SK-N-SH treated with all-trans-retinoic acid at 6 μM for 48 hours (cell line): ENCODE measurements at regions not wholly inside any gene's neighbourhood (a gene's known extent, or its start where the extent isn't known, plus 50 kb on each side); places are given as distances from the start of the nearest gene placed in this dataset.
"Not testable (repeated sequence)": the region's sequence is repeated elsewhere in the genome, so short reads cannot be mapped to it uniquely, and the experiment has no call there.

Experiments
- ATAC-seq: fragments of 200-7000 bp; cut with Tn5 transposase; 3 replicates; pipeline ENCODE4 v1.9.1; 2020; ENCODE audit warnings: mild to moderate bottlenecking, moderate library complexity
- BACH2 ChIP-seq: fragments of 250-450 bp; sonication (Bioruptor Pico); IDR thresholded peaks from 2 replicates; pipeline ENCODE4 v1.9.0; 2021; ENCODE audit warnings: mild to moderate bottlenecking, borderline replicate concordance
- ESRRG ChIP-seq: fragments of 250-450 bp; sonication (Bioruptor Pico); IDR thresholded peaks from 2 replicates; pipeline ENCODE4 v1.6.1; 2021; ENCODE audit warnings: mild to moderate bottlenecking
- GLIS3 ChIP-seq: fragments of 250-450 bp; sonication (Bioruptor Pico); IDR thresholded peaks from 2 replicates; pipeline ENCODE4 v1.5.0; 2020; ENCODE audit warnings: mild to moderate bottlenecking, moderate library complexity
- ISL1 ChIP-seq: fragments of 250-450 bp; sonication (Bioruptor Pico); IDR thresholded peaks from 2 replicates; pipeline ENCODE4 v2.1.2; 2022; ENCODE audit warnings: mild to moderate bottlenecking, moderate library complexity
- OSR1 ChIP-seq: fragments of 250-450 bp; sonication (Bioruptor Pico); IDR thresholded peaks from 2 replicates; pipeline ENCODE4 v1.8.0; 2022; ENCODE audit warnings: moderate library complexity, mild to moderate bottlenecking, inconsistent platforms
- PATZ1 ChIP-seq: fragments of 250-450 bp; sonication (Bioruptor Pico); IDR thresholded peaks from 2 replicates; pipeline ENCODE4 v1.8.0; 2020; ENCODE audit warnings: mild to moderate bottlenecking, moderate library complexity, borderline replicate concordance
- POU6F1 ChIP-seq: fragments of 250-450 bp; sonication (Bioruptor Pico); IDR thresholded peaks from 2 replicates; pipeline ENCODE4 v1.8.0; 2021; ENCODE audit warnings: low read depth, mild to moderate bottlenecking, moderate library complexity, borderline replicate concordance
- PPARA ChIP-seq: fragments of 250-450 bp; sonication (Bioruptor Pico); IDR thresholded peaks from 2 replicates; pipeline ENCODE4 v1.5.0; 2020; ENCODE audit warnings: mild to moderate bottlenecking, borderline replicate concordance
- RARB ChIP-seq: fragments of 250-450 bp; sonication (Bioruptor Pico); IDR thresholded peaks from 2 replicates; pipeline ENCODE4 v1.8.0; 2021; ENCODE audit warnings: mild to moderate bottlenecking, moderate library complexity
- TCF4 ChIP-seq: fragments of 250-450 bp; sonication (Bioruptor Pico); IDR thresholded peaks from 2 replicates; pipeline ENCODE4 v1.8.0; 2021; ENCODE audit warnings: mild to moderate bottlenecking, moderate library complexity, borderline replicate concordance
- TOX ChIP-seq: fragments of 250-450 bp; sonication (Bioruptor Pico); IDR thresholded peaks from 2 replicates; pipeline ENCODE4 v1.8.0; 2021; ENCODE audit warnings: mild to moderate bottlenecking, moderate library complexity, borderline replicate concordance
- ZC3H10 ChIP-seq: fragments of 250-450 bp; sonication (Bioruptor Pico); IDR thresholded peaks from 2 replicates; pipeline ENCODE4 v1.5.1; 2021; ENCODE audit warnings: mild to moderate bottlenecking, moderate library complexity
- ZFP3 ChIP-seq: fragments of 250-450 bp; sonication (Bioruptor Pico); IDR thresholded peaks from 2 replicates; pipeline ENCODE4 v1.5.0; 2020; ENCODE audit warnings: mild to moderate bottlenecking, moderate library complexity
- ZFP30 ChIP-seq: fragments of 450-650 bp; formaldehyde crosslinking; IDR thresholded peaks from 2 replicates; pipeline ENCODE4 v1.5.0; 2022; ENCODE audit warnings: mild to moderate bottlenecking, moderate library complexity
- ZNF565 ChIP-seq: fragments of 450-650 bp; formaldehyde crosslinking; conservative IDR thresholded peaks from 2 replicates; pipeline ENCODE4 v1.5.0; 2020; ENCODE audit warnings: low read depth, mild to moderate bottlenecking, moderate library complexity
- ZNF70 ChIP-seq: fragments of 450-650 bp; formaldehyde crosslinking; IDR thresholded peaks from 2 replicates; pipeline ENCODE4 v1.5.0; 2020; ENCODE audit warnings: mild to moderate bottlenecking, moderate library complexity
- ZNF8 ChIP-seq: fragments of 450-650 bp; formaldehyde crosslinking; IDR thresholded peaks from 2 replicates; pipeline ENCODE4 v1.5.0; 2020; ENCODE audit warnings: mild to moderate bottlenecking, moderate library complexity
- TF ChIP-seq, protein P1 (sequence below): fragments of 250-450 bp; sonication (Bioruptor Pico); IDR thresholded peaks from 2 replicates; pipeline ENCODE4 v1.5.1; 2021; ENCODE audit warnings: mild to moderate bottlenecking, moderate library complexity
- TF ChIP-seq, protein P2 (sequence below): fragments of 250-450 bp; sonication (Bioruptor Pico); IDR thresholded peaks from 2 replicates; pipeline ENCODE4 v1.5.1; 2020; ENCODE audit warnings: low read depth, mild to moderate bottlenecking, moderate library complexity
- TF ChIP-seq, protein P3 (sequence below): fragments of 250-450 bp; sonication (Bioruptor Pico); IDR thresholded peaks from 2 replicates; pipeline ENCODE4 v1.5.0; 2020; ENCODE audit warnings: mild to moderate bottlenecking, moderate library complexity

DNA sequence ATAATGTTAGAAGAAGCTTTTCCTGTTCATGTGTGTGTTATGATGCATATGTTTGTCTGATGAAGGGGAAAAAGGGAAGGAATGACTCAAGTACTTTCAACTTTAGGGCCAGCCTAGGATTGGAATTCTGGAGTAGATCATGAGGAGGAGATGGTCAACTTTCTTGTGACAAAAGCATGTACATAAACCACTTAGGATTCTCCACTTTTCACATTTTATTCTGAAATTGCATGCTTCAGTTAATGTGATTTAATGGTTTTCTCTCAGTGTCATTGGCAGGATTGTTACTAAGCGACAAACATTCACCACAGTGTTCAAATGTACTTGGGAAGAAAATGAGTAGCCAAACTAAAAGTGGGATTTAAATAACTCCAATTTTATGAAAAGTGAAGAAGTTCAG is 80.1 kb downstream of the UTRN start:
- ATAC-seq, result no peak
- no peak for TF ChIP-seq RARB
- TF ChIP-seq, all 23 proteins: peak for 0

DNA sequence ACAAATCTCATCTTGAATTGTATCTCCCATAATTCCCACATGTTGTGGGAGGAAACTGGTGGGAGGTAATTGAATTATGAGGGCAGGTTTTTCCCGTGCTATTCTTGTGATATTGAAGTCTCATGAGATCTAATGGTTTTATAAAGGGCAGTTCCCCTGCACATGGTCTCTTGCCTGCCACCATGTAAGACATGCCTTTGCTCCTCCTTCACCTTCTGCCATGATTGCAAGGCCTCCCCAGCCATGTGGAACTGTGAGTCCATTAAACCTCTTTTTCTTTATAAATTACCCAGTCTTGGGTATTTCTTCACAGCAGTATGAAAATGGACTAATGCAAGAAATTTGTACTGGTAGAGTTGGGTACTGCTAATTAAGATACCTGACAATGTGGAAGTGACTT is 84.6 kb downstream of the UTRN start:
- ATAC-seq, result not testable (repeated sequence)

DNA sequence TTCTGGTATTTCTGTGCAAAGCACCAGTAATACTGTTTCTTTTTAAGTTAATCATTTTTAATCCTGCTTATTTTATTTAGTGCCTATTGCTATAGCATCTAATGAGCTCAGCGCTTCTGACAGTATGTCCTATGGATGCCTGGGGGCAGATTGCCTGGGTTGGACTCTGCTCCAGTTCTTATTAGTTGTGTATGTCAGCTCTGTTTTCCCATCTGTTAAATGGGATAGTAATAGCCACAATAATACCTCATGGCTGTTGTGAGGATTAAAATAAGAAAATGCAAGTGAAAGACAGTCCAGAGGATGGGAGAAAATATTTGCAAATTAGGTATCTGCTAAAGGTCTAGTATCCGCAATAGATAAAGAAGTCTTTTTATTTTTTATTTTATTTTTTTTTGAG is 87.0 kb downstream of the UTRN start:
- TF ChIP-seq BACH2 (CRISPR knock-in tag), result no peak
- TF ChIP-seq ZFP30 (CRISPR knock-in tag), result no peak
- no peak for TF ChIP-seq TCF4 (CRISPR knock-in tag)
- TF ChIP-seq ZNF70 (CRISPR knock-in tag), result no peak
- no peak for TF ChIP-seq ZFP3 (CRISPR knock-in tag)
- TF ChIP-seq GLIS3 (CRISPR knock-in tag), result no peak
- TF ChIP-seq ZNF565, result no peak
- no peak for TF ChIP-seq ESRRG
- no peak for TF ChIP-seq PPARA
- TF ChIP-seq, protein P1, sequence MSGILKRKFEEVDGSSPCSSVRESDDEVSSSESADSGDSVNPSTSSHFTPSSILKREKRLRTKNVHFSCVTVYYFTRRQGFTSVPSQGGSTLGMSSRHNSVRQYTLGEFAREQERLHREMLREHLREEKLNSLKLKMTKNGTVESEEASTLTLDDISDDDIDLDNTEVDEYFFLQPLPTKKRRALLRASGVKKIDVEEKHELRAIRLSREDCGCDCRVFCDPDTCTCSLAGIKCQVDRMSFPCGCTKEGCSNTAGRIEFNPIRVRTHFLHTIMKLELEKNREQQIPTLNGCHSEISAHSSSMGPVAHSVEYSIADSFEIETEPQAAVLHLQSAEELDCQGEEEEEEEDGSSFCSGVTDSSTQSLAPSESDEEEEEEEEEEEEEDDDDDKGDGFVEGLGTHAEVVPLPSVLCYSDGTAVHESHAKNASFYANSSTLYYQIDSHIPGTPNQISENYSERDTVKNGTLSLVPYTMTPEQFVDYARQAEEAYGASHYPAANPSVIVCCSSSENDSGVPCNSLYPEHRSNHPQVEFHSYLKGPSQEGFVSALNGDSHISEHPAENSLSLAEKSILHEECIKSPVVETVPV (CRISPR knock-in tag), result no peak
- TF ChIP-seq OSR1 (CRISPR knock-in tag), result no peak
- TF ChIP-seq, all 23 proteins: peak for 0
- no peak for ATAC-seq

DNA sequence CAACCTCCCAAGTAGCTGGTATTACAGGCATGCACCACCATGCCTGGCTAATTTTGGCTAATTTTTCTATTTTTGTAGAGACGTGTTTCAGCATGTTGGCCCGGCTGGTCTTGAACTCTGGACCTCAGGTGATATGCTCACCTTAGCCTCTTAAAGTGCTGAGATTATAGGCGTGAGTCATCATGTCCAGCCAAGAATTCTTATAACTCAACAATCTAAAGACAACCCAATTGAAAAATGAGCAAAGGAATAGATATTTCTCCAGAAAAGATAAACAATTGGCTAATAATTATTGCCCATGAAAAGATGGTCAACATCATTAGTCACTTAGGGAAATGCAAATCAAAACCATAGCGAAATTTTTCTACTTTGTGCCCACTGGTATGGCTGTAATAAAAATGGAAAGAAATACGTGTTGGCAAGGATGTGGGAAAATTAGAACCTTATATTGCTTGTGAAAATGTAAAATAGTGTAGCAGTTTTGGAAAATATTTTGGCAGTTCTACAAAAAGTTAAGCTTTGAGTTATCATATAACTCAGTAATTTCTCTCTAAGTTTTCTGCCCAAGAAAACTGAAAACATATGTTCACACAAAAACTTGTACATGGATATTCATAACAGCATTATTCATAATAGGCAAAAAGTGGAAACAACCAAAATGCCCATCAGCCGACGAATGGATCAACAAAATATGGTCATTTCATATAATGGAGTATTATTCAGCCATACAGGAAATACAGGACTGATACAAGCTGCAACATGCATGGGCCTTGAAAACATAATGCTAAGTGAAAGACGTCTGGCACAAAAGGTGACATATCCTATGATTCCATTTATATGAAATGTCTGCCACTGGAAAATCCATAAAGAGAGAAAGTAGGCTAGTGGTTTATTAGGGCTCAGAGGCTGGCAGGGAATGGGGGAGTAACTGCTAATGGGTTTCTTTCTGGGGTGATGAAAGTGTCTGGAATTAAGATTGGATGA is 87.8 kb downstream of the UTRN start:
- TF ChIP-seq ZFP30 (CRISPR knock-in tag), result no peak
- TF ChIP-seq, protein P2, sequence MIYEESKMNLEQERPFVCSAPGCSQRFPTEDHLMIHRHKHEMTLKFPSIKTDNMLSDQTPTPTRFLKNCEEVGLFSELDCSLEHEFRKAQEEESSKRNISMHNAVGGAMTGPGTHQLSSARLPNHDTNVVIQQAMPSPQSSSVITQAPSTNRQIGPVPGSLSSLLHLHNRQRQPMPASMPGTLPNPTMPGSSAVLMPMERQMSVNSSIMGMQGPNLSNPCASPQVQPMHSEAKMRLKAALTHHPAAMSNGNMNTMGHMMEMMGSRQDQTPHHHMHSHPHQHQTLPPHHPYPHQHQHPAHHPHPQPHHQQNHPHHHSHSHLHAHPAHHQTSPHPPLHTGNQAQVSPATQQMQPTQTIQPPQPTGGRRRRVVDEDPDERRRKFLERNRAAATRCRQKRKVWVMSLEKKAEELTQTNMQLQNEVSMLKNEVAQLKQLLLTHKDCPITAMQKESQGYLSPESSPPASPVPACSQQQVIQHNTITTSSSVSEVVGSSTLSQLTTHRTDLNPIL (CRISPR knock-in tag), result no peak
- TF ChIP-seq TOX (CRISPR knock-in tag), result no peak
- no peak for TF ChIP-seq ZNF8 (CRISPR knock-in tag)
- TF ChIP-seq, protein P1 (CRISPR knock-in tag), result no peak
- no peak; the same call in 2 of the 3 replicates for ATAC-seq

GRCh38 chr6:144374525-144374924 is 89.4 kb downstream of the UTRN start:
- not testable (repeated sequence) for ATAC-seq

DNA sequence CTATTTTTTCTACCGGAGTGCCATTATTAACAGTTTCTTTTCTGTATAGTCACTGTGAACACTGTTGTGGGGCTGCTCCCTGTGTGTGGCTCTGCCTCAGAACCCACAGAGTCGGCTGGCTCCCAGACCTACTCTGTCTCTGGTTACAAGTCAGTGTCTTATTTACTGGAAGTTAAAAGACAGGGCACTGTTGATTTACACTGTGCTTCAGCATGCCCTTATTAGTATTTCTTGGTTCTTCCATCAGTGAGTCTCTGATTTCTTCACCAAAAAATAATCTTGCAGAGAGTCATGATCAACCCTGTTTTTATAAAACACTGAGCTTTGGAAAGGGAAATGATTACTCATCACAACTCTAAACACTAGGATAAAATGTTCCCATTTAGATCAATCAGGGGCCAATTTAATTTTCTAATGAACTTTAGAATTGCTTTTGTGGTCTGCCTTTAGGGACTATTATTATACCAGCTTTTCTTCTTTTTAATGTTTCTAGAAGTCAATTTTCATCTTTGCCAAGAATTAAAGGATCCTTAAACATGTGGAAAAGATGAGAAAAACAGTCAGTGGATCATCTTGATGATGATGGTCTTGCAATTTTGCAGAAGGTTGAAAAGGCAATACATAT is 92.6 kb downstream of the UTRN start:
- peak; percentile 77 for ATAC-seq
- no peak for TF ChIP-seq OSR1 (CRISPR knock-in tag)
- no peak for TF ChIP-seq ZNF70 (CRISPR knock-in tag)
- no peak for TF ChIP-seq TCF4 (CRISPR knock-in tag)
- no peak for TF ChIP-seq ZNF565
- TF ChIP-seq ZNF8 (CRISPR knock-in tag), result no peak
- no peak for TF ChIP-seq ZFP30 (CRISPR knock-in tag)
- no peak for TF ChIP-seq ZFP3 (CRISPR knock-in tag)
- TF ChIP-seq, protein P3, sequence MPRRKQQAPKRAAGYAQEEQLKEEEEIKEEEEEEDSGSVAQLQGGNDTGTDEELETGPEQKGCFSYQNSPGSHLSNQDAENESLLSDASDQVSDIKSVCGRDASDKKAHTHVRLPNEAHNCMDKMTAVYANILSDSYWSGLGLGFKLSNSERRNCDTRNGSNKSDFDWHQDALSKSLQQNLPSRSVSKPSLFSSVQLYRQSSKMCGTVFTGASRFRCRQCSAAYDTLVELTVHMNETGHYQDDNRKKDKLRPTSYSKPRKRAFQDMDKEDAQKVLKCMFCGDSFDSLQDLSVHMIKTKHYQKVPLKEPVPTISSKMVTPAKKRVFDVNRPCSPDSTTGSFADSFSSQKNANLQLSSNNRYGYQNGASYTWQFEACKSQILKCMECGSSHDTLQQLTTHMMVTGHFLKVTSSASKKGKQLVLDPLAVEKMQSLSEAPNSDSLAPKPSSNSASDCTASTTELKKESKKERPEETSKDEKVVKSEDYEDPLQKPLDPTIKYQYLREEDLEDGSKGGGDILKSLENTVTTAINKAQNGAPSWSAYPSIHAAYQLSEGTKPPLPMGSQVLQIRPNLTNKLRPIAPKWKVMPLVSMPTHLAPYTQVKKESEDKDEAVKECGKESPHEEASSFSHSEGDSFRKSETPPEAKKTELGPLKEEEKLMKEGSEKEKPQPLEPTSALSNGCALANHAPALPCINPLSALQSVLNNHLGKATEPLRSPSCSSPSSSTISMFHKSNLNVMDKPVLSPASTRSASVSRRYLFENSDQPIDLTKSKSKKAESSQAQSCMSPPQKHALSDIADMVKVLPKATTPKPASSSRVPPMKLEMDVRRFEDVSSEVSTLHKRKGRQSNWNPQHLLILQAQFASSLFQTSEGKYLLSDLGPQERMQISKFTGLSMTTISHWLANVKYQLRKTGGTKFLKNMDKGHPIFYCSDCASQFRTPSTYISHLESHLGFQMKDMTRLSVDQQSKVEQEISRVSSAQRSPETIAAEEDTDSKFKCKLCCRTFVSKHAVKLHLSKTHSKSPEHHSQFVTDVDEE (CRISPR knock-in tag), result no peak
- no peak for TF ChIP-seq POU6F1
- no peak for TF ChIP-seq ZC3H10 (CRISPR knock-in tag)
- no peak for TF ChIP-seq PATZ1 (CRISPR knock-in tag)
- TF ChIP-seq ISL1, result no peak
